A549 (cell line): ENCODE measurements at regions not wholly inside any gene's neighbourhood (a gene's known extent, or its start where the extent isn't known, plus 50 kb on each side); places are given as distances from the start of the nearest gene placed in this dataset.

Experiments
- ATAC-seq, 2 experiments: fragments of 200-7000 bp in 1 of 2; fragments of >200 bp in 1 of 2; cut with Nextera tagmentation in 1 of 2; cut with Tn5 transposase in 1 of 2; 3 replicates each; pipeline versions ENCODE4 v1.8.0 to v1.9.1; 2018 to 2020; ENCODE audit warnings: mild to moderate bottlenecking in 1 of 2, moderate library complexity in 1 of 2
- CTCF ChIA-PET: fragments of 300-600 bp; sonication (Branson Sonifier 250); formaldehyde crosslinking; extraction: SDS; loops from one replicate; lab custom pipeline; 2021; ENCODE audit warnings: antibody characterized with exemption, inconsistent platforms; lab: Yijun Ruan, JAX
- POLR2A ChIA-PET: fragments of 350-600 bp; formaldehyde crosslinking; extraction: SDS; loops from one replicate; lab custom pipeline; 2021; ENCODE audit warnings: antibody characterized with exemption, inconsistent platforms; lab: Yijun Ruan, JAX
- DNase-seq, 2 experiments: peaks; one replicate each; pipeline versions ENCODE4 v3.0.0 to v3.0.0-alpha.2; 2011 to 2016; ENCODE audit warnings: low read depth in 1 of 2, low spot score in 1 of 2
- FAIRE-seq: peaks from 2 replicates; lab custom pipeline; 2011; peaks lifted over from hg19 to GRCh38; lab: Jason Lieb, UNC
- H3K27ac ChIP-seq, 2 experiments: fragments of >200 bp; sonication (Bioruptor Twin); formaldehyde crosslinking; 3 replicates each; pipeline ENCODE4 v1.5.1; 2016 to 2017
- H3K4me1 ChIP-seq: fragments of >200 bp; sonication (Bioruptor Twin); formaldehyde crosslinking; 3 replicates; pipeline ENCODE4 v1.6.1; 2016
- H3K4me2 ChIP-seq: fragments of >200 bp; sonication (Bioruptor Twin); formaldehyde crosslinking; 3 replicates; pipeline ENCODE4 v1.6.1; 2016
- H3K4me3 ChIP-seq: fragments of >200 bp; sonication (Bioruptor Twin); formaldehyde crosslinking; 3 replicates; pipeline ENCODE4 v1.5.1; 2016
- H3K9me3 ChIP-seq: fragments of >200 bp; sonication (Bioruptor Twin); formaldehyde crosslinking; 3 replicates; pipeline ENCODE4 v1.6.1; 2016
- BHLHE40 ChIP-seq: IDR thresholded peaks from 2 replicates; pipeline ENCODE4 v1.6.1; 2012; ENCODE audit warnings: low read depth, low read length, inconsistent platforms
- CBX2 ChIP-seq: fragments of 200-600 bp; sonication (generic); IDR thresholded peaks from 2 replicates; pipeline ENCODE4 v1.6.1; 2016; ENCODE audit warnings: low read depth, mild to moderate bottlenecking, borderline replicate concordance
- CBX8 ChIP-seq: fragments of 200-600 bp; sonication (generic); IDR thresholded peaks from 2 replicates; pipeline ENCODE4 v1.6.1; 2016
- CHD2 ChIP-seq: fragments of 150-350 bp; IDR thresholded peaks from 2 replicates; pipeline ENCODE4 v1.6.1; 2014; ENCODE audit warnings: low read length; ENCODE audit not compliant: partially characterized antibody
- CHD4 ChIP-seq: fragments of 200-600 bp; sonication (generic); IDR thresholded peaks from 2 replicates; pipeline ENCODE4 v1.6.1; 2016; ENCODE audit warnings: antibody characterized with exemption, mild to moderate bottlenecking, borderline replicate concordance
- CTCF ChIP-seq: fragments of >200 bp; sonication (Bioruptor Twin); formaldehyde crosslinking; IDR thresholded peaks from 3 replicates; pipeline ENCODE4 v1.5.1; 2016
- EHF ChIP-seq: fragments of 250-450 bp; sonication (Bioruptor Pico); IDR thresholded peaks from 2 replicates; pipeline ENCODE4 v1.5.0; 2020; ENCODE audit warnings: mild to moderate bottlenecking
- EHMT2 ChIP-seq: fragments of 200-600 bp; sonication (generic); IDR thresholded peaks from 2 replicates; pipeline ENCODE4 v1.6.1; 2016; ENCODE audit warnings: antibody characterized with exemption, low read depth, mild to moderate bottlenecking, moderate library complexity
- EP300 ChIP-seq, 2 experiments: fragments of >200 bp; sonication (Bioruptor Twin); formaldehyde crosslinking; IDR thresholded peaks; 2 replicates in 1 of 2; 3 replicates in 1 of 2; pipeline ENCODE4 v1.6.1; 2016 to 2017
- ESRRA ChIP-seq: fragments of 150-350 bp; IDR thresholded peaks from 2 replicates; pipeline ENCODE4 v1.6.1; 2014; ENCODE audit warnings: mild to moderate bottlenecking, low read length, borderline replicate concordance
- FOSL2 ChIP-seq, 2 experiments: fragments of 450-650 bp in 1 of 2; fragments of >200 bp in 1 of 2; sonication (Bioruptor Twin) in 1 of 2; formaldehyde crosslinking; IDR thresholded peaks; 2 replicates each; pipeline versions ENCODE4 v1.5.0 to v1.6.1; 2016 to 2020; ENCODE audit warnings: mild to moderate bottlenecking in 1 of 2, moderate library complexity in 1 of 2
- HOXB5 ChIP-seq: fragments of 250-450 bp; sonication (Bioruptor Pico); IDR thresholded peaks from 2 replicates; pipeline ENCODE4 v1.5.0; 2020; ENCODE audit warnings: mild to moderate bottlenecking, moderate library complexity
- JUN ChIP-seq, 2 experiments: fragments of >200 bp; sonication (Bioruptor Twin); formaldehyde crosslinking; IDR thresholded peaks; 2 replicates in 1 of 2; 3 replicates in 1 of 2; pipeline ENCODE4 v1.6.1; 2016 to 2017
- JUNB ChIP-seq: fragments of >200 bp; sonication (Bioruptor Twin); formaldehyde crosslinking; IDR thresholded peaks from 2 replicates; pipeline ENCODE4 v1.6.1; 2016
- KDM1A ChIP-seq: fragments of 200-600 bp; sonication (generic); IDR thresholded peaks from 2 replicates; pipeline ENCODE4 v1.6.1; 2016; ENCODE audit warnings: low read depth, mild to moderate bottlenecking
- KDM5A ChIP-seq: fragments of 200-600 bp; sonication (generic); IDR thresholded peaks from 2 replicates; pipeline ENCODE4 v1.6.1; 2016; ENCODE audit warnings: antibody characterized with exemption, mild to moderate bottlenecking
- MAZ ChIP-seq: fragments of 150-350 bp; IDR thresholded peaks from 2 replicates; pipeline ENCODE4 v1.6.1; 2014; ENCODE audit warnings: antibody characterized with exemption, low read depth, low read length, borderline replicate concordance
- MYC ChIP-seq: IDR thresholded peaks from 2 replicates; pipeline ENCODE4 v1.6.1; 2012; ENCODE audit warnings: mild to moderate bottlenecking, inconsistent platforms, low read length, improper control_type of control experiment, borderline replicate concordance
- PBX3 ChIP-seq: IDR thresholded peaks from 2 replicates; pipeline ENCODE4 v1.6.1; 2012
- PHF8 ChIP-seq: fragments of 200-600 bp; sonication (generic); IDR thresholded peaks from 2 replicates; pipeline ENCODE4 v1.6.1; 2016; ENCODE audit warnings: low read depth, mild to moderate bottlenecking, antibody characterized with exemption, moderate library complexity, borderline replicate concordance
- RARB ChIP-seq: fragments of 250-450 bp; sonication (Bioruptor Pico); IDR thresholded peaks from 2 replicates; pipeline ENCODE4 v1.8.0; 2021; ENCODE audit warnings: mild to moderate bottlenecking, moderate library complexity
- RCOR1 ChIP-seq: fragments of 150-350 bp; IDR thresholded peaks from 2 replicates; pipeline ENCODE4 v1.6.1; 2014; ENCODE audit warnings: antibody characterized with exemption, low read length, low read depth
- RFX5 ChIP-seq: fragments of 450-650 bp; IDR thresholded peaks from 2 replicates; pipeline ENCODE4 v1.7.1; 2014; ENCODE audit warnings: antibody characterized with exemption, mild to moderate bottlenecking, moderate library complexity
- RNF2 ChIP-seq: fragments of 200-600 bp; sonication (generic); IDR thresholded peaks from 2 replicates; pipeline ENCODE4 v1.6.1; 2016; ENCODE audit warnings: low read depth, mild to moderate bottlenecking, antibody characterized with exemption, moderate library complexity, borderline replicate concordance
- SMC3 ChIP-seq: fragments of >200 bp; sonication (Bioruptor Twin); formaldehyde crosslinking; IDR thresholded peaks from 3 replicates; pipeline ENCODE4 v1.6.1; 2018; ENCODE audit warnings: inconsistent platforms
- TFCP2L1 ChIP-seq: fragments of 250-450 bp; sonication (Bioruptor Pico); IDR thresholded peaks from 2 replicates; pipeline ENCODE4 v1.5.0; 2021; ENCODE audit warnings: mild to moderate bottlenecking
- TP53 ChIP-seq: fragments of 250-450 bp; sonication (Bioruptor Pico); IDR thresholded peaks from 2 replicates; pipeline ENCODE4 v1.5.0; 2021; ENCODE audit warnings: mild to moderate bottlenecking, moderate library complexity
- ZC3H11A ChIP-seq: fragments of 450-650 bp; IDR thresholded peaks from 2 replicates; pipeline ENCODE4 v1.6.1; 2014; ENCODE audit warnings: antibody characterized with exemption, mild to moderate bottlenecking
- WGBS: methylation state at CpG from one replicate; pipeline ENCODE4 v1.1.6; 2017; ENCODE audit errors: missing lambda C conversion rate; 5-methylcytosine and 5-hydroxymethylcytosine counted together
- TF ChIP-seq, protein P1 (sequence below): fragments of >200 bp; sonication (Bioruptor Twin); formaldehyde crosslinking; IDR thresholded peaks from 3 replicates; pipeline ENCODE4 v1.6.1; 2016

GRCh38 chr3:177401375-177401774 lies 204.1 kb upstream of the TBL1XR1 start:
- H3K9me3 ChIP-seq: no peaks in the 10 kb centered on the region
- ATAC-seq: no peak
- TF ChIP-seq ESRRA (no peak), RARB (CRISPR knock-in tag) (no peak), SMC3 (no peak), CHD4 (no peak), HOXB5 (CRISPR knock-in tag) (no peak), JUN (IDR thresholded peaks at IDR 0.05) (no peak)
- TF ChIP-seq, protein P1, sequence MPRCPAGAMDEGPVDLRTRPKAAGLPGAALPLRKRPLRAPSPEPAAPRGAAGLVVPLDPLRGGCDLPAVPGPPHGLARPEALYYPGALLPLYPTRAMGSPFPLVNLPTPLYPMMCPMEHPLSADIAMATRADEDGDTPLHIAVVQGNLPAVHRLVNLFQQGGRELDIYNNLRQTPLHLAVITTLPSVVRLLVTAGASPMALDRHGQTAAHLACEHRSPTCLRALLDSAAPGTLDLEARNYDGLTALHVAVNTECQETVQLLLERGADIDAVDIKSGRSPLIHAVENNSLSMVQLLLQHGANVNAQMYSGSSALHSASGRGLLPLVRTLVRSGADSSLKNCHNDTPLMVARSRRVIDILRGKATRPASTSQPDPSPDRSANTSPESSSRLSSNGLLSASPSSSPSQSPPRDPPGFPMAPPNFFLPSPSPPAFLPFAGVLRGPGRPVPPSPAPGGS: no peak
- TF ChIP-seq, all 56 proteins: peak for 0
- H3K4me1 ChIP-seq: no peaks in the 10 kb centered on the region
- ChIA-PET CTCF (interaction anchor here (1.0 kb wide), 1 partner anchor 255 kb away, joined by 4 read pairs; no protein-coding TSS in a partner anchor), POLR2A (no interaction called here)
- no peak overlapping the region for H3K27ac ChIP-seq
- DNase-seq: no peak
- no peak for FAIRE-seq
- no peak overlapping the region for H3K4me3 ChIP-seq
- H3K4me2 ChIP-seq: no peak overlapping the region
- 96% methylated on average over 1 of the region's 1 CpG for WGBS

DNA sequence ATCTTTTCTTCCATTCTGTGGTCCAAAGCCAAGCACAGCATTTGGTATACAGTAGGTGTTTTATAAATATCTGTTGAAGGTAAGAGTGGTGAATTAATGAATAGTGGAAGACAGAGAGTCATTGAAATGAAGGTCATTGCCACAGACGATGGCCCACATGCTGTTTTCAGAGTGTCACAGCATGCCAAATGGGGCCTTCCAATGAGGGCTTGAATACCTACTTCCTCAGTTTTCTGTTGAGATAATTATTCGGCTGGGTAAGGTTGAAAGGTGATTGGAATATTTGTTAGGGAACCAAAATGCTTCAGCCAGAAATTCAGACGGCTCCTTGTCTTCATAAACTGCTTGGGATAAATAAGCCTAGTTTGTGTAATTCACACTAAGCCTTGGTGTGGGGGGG lies 205.3 kb upstream of the TBL1XR1 start:
- no peak for FAIRE-seq
- Histone ChIP-seq H3K27ac (no peak overlapping the region), H3K4me1 (no peaks in the 10 kb centered on the region), H3K4me3 (no peak overlapping the region), H3K9me3 (no peaks in the 10 kb centered on the region)
- DNase-seq: no peak
- ATAC-seq: no peak
- no peak for TF ChIP-seq CBX2
- TF ChIP-seq EP300 (IDR thresholded peaks at IDR 0.05): no peak
- no peak for TF ChIP-seq JUN (IDR thresholded peaks at IDR 0.05)
- TF ChIP-seq MYC: no peak
- TF ChIP-seq TP53 (CRISPR knock-in tag): no peak
- TF ChIP-seq KDM5A: no peak
- TF ChIP-seq RNF2: no peak
- TF ChIP-seq, all 56 proteins: peak for 0
- POLR2A ChIA-PET: no interaction called here
- 71% methylated on average over 3 of the region's 3 CpGs for WGBS
- CTCF ChIA-PET: no interaction called here
- H3K4me2 ChIP-seq: no peak overlapping the region

DNA sequence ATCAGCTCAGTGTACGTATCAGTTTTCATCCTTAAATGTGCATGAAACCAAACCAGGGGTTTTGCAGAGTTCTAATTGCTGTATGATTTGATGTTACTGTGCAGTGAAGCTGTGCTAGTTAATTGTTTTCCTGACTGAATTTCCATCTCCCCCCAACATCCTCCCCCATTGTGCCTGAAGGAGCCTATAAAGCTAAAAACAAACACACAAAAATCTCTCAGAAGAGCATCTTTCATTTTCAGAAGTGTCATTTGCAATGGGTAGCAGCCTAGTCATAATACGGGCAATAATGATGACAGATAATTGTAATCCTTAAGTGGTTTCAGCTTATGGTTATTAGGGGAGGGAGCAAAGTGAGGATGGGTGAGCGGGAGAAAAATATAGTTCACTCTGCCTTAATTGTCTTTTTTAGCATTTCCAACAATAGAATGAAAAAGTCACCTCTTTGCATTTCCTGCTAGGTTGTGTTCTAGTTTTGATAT lies 207.9 kb upstream of the TBL1XR1 start:
- ChIA-PET POLR2A (no interaction called here), CTCF (interaction anchor here (0.9 kb wide), 1 partner anchor 27 kb away, joined by 3 read pairs; no protein-coding TSS in a partner anchor)
- TF ChIP-seq CTCF (no peak), RFX5 (no peak), EHF (CRISPR knock-in tag) (no peak), KDM1A (no peak), JUNB (no peak), PBX3 (no peak), FOSL2 (IDR thresholded peaks at IDR 0.05) (no peak), FOSL2 (CRISPR knock-in tag; IDR thresholded peaks at IDR 0.05) (no peak), ZC3H11A (no peak), SMC3 (no peak), PHF8 (no peak), RCOR1 (no peak), CBX8 (no peak), CHD2 (no peak), TFCP2L1 (CRISPR knock-in tag) (no peak), HOXB5 (CRISPR knock-in tag) (no peak), MAZ (no peak), EHMT2 (no peak), BHLHE40 (no peak), TP53 (CRISPR knock-in tag) (no peak)
- TF ChIP-seq, protein P1: no peak
- ATAC-seq (no peak), FAIRE-seq (no peak), DNase-seq (no peak)
- Histone ChIP-seq H3K27ac (no peak overlapping the region), H3K4me2 (no peak overlapping the region), H3K4me3 (no peak overlapping the region), H3K4me1 (no peaks in the 10 kb centered on the region), H3K9me3 (no peaks in the 10 kb centered on the region)
- WGBS: 92% methylated on average over 3 of the region's 3 CpGs
